Loucy (cell line): ENCODE measurements at regions not wholly inside any gene's neighbourhood (a gene's known extent, or its start where the extent isn't known, plus 50 kb on each side); places are given as distances from the start of the nearest gene placed in this dataset.

Experiments used
- CTCF ChIP-seq: fragments of 200-600 bp; sonication (generic); conservative IDR thresholded peaks from 2 replicates; pipeline ENCODE4 v1.5.1; 2014; ENCODE audit warnings: mild to moderate bottlenecking, antibody characterized with exemption, low read length
- EZH2phosphoT487 ChIP-seq: fragments of 200-600 bp; IDR thresholded peaks from 2 replicates; pipeline ENCODE4 v1.6.1; 2018; ENCODE audit warnings: antibody characterized with exemption, mild to moderate bottlenecking, moderate library complexity, borderline replicate concordance

- no peak for TF ChIP-seq CTCF
- TF ChIP-seq EZH2phosphoT487, result no peak
These were observed 254.6 kb downstream of the BUD13 start for GRCh38 chr11:116518141-116518540.
